ENCODE measurements at regions not wholly inside any gene's neighbourhood (a gene's known extent, or its start where the extent isn't known, plus 50 kb on each side); places are given as distances from the start of the nearest gene placed in this dataset.
"Not testable (repeated sequence)": the region's sequence is repeated elsewhere in the genome, so short reads cannot be mapped to it uniquely, and the experiment has no call there.

DNA sequence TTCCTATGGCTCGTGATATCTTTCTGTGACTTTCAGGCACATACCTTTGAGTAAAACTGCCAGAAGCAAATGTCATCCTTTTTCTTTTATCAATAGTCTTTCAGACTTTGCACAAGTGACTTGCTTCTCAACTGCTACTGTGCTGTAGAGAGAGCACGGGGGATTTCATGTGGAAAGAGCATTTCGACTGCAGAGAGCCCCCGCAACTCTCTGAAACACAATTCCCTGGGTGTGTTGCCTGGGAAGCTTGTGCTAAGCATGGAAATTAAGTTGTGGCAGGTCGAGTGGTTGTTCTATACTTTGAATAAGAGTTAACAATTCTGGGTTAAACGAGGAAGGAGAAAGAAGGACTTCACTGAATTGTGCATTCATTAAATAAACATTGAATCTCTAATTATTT is 659.1 kb downstream of the TDRD15 start:
- intact Hi-C loops (cut with DNase I) = no loop called here
- no peak for DNase-seq (ENCODE audit: low spot score)

GRCh38 chr2:21787941-21788340 is 664.2 kb downstream of the TDRD15 start:
- intact Hi-C loops (cut with DNase I) = no loop called here
- DNase-seq (ENCODE audit: low spot score) = no peak

GRCh38 chr2:21790311-21790710 is 666.5 kb downstream of the TDRD15 start:
- not testable (repeated sequence) for DNase-seq (ENCODE audit: low spot score)
- intact Hi-C loops (cut with DNase I) = loop anchor here in 1 of 2 donors (2.0 kb wide), 1 partner anchor 18 kb away; no protein-coding TSS in a partner anchor

DNA sequence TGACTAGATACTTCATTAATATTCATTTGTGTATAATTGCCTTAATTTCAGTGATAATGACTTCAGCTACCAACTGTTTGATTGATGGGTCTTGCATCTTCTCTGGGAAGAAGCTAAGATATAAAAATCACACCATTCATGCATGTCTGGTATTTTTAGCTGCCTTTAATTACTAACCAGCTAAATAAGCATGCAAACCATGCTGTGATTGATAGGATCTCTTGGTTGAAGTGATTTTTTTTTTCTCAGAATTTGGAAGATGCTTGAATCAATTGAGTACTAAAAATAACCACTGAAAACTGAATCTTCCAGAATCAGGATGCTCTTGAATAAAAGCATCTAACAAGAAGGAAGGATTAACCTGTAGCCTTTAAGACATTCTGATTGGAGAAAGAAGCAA is 668.8 kb downstream of the TDRD15 start:
- intact Hi-C loops (cut with DNase I) = no loop called here
- no peak for DNase-seq (ENCODE audit: low spot score)

DNA sequence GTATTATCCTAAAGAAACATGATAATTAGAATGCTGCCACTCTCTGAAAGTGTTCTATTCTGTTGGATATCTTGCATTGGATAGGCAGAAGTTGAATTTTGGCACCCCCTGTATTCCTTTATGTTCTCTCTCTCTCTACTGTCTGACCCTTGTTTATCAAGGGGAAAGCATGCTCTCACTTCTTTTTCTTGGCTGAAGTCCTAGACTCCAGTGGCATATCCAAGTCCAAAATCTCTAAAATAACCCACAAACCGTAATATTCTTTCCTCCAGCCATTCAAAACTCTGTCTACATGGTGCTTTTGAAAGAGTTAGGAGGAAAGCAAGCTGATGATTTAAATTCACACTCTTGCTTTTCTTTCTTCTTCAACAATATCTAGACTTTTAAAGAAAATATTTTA is 669.7 kb downstream of the TDRD15 start:
- no peak for DNase-seq (ENCODE audit: low spot score)
- intact Hi-C loops (cut with DNase I) = no loop called here

DNA sequence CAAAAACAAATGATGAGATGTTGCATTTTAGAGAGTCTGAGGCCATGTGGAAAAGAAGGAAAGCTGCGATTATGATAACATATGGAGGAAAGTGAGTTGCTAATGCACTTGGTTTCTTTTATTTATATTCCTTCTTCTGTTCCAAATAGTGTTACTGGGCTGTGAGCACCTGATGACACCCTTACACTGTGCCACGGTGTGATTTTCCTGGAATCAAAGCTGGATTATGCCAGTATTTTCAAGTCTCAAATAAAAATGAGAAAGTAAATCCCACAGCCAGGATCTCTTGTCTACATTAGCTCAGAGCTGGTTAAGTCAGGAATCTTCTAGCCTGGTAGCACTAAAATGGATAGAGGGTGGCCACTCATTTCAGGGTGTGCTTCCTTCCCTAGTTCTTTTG is 670.8 kb downstream of the TDRD15 start:
- DNase-seq (ENCODE audit: low spot score) = no peak
- intact Hi-C loops (cut with DNase I) = no loop called here

- intact Hi-C loops (cut with DNase I) = no loop called here
- DNase-seq (ENCODE audit: low spot score) = no peak
Measured at GRCh38 chr2:21800356-21800755, 676.6 kb downstream of the TDRD15 start.

- intact Hi-C loops (cut with DNase I) = no loop called here
- no peak for DNase-seq (ENCODE audit: low spot score)
Measured at GRCh38 chr2:21803550-21803949, 679.8 kb downstream of the TDRD15 start.

GRCh38 chr2:21804151-21804550 is 680.4 kb downstream of the TDRD15 start:
- intact Hi-C loops (cut with DNase I) = no loop called here
- no peak for DNase-seq (ENCODE audit: low spot score)

DNA sequence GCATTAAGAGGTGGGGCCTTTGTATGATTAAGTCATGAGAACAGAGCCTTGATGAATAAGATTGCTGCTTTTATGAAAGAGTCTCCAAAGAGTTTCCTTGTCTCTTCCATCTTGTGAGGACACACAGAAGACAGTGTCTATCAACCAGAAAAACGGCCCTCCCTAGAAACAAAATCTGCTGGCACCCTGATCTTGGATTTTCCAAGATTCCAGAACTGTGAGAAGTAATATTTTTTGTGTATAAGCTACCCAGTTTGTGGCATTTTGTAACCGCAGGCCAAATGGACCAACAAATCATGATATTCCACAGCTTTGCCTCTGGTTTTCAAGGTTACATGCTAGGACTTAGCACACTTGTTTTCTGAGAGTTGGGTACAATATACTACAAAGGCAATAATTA is 687.8 kb downstream of the TDRD15 start:
- no peak for DNase-seq (ENCODE audit: low spot score)
- intact Hi-C loops (cut with DNase I) = no loop called here

DNA sequence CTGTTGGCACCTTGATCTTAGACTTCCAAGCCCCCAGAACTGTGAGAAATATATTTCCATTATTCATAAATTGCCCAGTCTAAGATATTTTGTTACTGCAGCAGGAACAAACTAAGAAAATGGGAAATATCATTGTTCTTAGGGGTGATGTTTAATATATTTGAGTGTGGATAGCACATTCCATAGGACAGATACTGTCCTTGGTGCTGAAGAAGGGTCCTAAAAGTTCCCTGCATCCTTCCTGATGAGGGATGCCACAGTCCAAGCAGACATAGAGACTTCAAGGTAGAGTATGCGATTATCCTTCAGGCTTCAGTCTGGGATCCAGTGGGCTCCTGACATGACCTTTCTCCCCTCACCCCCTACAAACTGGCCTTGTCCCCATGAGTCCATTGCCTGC is 689.0 kb downstream of the TDRD15 start:
- intact Hi-C loops (cut with DNase I) = no loop called here
- DNase-seq (ENCODE audit: low spot score) = no peak

GRCh38 chr2:21814588-21815149 is 690.9 kb downstream of the TDRD15 start:
- intact Hi-C loops (cut with DNase I) = no loop called here
- DNase-seq (ENCODE audit: low spot score) = no peak

GRCh38 chr2:21818212-21818795 is 694.5 kb downstream of the TDRD15 start:
- no peak for DNase-seq (ENCODE audit: low spot score)
- intact Hi-C loops (cut with DNase I) = no loop called here

DNA sequence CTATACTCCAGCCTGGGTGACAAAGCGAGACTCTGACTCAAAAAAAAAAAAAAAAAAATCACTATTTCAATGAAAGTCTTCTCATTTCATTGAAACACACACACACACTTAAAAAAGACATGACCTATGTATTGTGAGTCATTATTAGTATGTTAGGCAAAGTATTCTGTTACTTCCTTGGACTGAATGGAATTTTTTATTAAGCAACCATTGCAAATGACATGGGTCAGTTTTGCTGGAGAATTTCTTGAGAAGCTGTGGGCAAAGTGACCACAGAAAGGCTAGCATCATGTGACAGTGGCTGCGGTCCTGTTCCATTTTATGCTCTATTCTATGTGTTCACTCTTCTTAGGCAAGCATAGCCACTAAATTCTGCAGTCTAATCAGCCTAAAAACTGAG is 695.7 kb downstream of the TDRD15 start:
- intact Hi-C loops (cut with DNase I) = no loop called here
- no peak for DNase-seq (ENCODE audit: low spot score)

GRCh38 chr2:21820271-21820670 is 696.5 kb downstream of the TDRD15 start:
- intact Hi-C loops (cut with DNase I) = no loop called here
- DNase-seq (ENCODE audit: low spot score) = no peak

DNA sequence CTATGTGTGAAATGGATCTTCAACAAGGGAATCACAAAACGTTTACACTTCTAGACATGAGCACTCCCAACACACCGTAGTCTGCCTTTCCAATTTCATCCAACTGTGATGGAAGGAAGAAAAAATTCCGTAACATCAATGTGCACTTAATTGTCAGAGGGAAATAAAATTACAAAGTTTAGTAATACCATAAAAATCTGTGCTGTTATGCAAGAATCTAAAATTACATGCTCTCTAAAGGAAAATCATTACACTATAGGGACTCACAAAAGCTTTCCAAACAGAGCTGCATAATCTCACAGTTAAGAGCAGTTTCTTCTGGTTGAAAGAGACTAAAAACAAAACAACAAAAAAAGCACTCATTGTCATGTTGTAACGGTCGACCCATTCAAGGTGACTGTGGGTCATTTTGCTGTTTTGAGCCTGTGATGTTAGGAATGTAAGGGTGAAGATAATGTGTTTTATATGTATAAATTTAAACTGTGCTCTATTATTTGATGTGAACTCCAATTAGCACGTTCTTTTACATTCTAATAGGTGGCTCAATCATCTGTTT is 698.0 kb downstream of the TDRD15 start:
- DNase-seq (ENCODE audit: low spot score) = no peak
- intact Hi-C loops (cut with DNase I) = no loop called here

DNA sequence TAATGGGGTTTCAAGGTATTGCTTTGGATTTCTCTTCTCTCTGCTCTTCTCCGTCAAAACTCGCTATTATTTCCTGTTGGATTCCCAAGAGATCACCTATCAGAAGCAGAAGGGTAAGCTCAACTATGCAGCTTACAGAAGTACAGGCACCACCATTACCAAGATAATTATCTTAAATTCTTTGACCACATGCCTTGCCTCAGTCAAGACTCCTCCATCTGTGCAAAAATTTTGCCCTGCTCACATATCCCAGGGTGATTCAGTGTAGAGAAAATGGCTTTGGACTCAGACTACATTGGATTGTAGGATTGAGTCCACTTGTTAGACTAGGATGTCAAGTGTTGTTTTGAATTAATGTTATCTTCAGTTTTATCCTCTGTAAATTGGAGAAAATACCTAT is 698.7 kb downstream of the TDRD15 start:
- no peak for DNase-seq (ENCODE audit: low spot score)
- intact Hi-C loops (cut with DNase I) = no loop called here

GRCh38 chr2:21833767-21834166 is 710.0 kb downstream of the TDRD15 start:
- DNase-seq (ENCODE audit: low spot score) = no peak
- intact Hi-C loops (cut with DNase I) = no loop called here

GRCh38 chr2:21836261-21836660 is 712.5 kb downstream of the TDRD15 start:
- intact Hi-C loops (cut with DNase I) = no loop called here
- no peak for DNase-seq (ENCODE audit: low spot score)

DNA sequence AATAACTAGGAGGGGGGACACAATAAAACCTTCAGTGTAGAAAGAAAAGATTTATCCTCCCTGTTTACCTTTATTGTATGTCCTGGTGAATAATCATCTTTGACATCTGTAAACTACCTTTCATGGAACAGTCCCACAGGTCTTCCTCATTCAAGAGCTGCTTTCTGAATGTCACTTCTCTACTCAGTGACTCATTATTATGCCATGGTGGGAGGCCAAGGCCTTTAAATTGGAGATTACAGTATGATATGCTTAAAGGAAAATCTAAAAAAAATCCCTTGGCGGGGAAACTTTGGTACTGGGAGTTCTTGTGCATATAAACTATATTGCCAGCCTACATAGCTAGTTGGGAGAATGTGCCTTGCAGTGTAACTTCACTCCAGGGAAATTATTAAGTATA is 713.0 kb downstream of the TDRD15 start:
- no peak for DNase-seq (ENCODE audit: low spot score)
- intact Hi-C loops (cut with DNase I) = no loop called here

GRCh38 chr2:21837168-21837960 is 713.6 kb downstream of the TDRD15 start:
- intact Hi-C loops (cut with DNase I) = no loop called here

More at GRCh38 chr2:21837168-21837960, 713.6 kb downstream of the TDRD15 start:
- no peak for DNase-seq (ENCODE audit: low spot score)
